ENCODE measurements at regions not wholly inside any gene's neighbourhood (a gene's known extent, or its start where the extent isn't known, plus 50 kb on each side); places are given as distances from the start of the nearest gene placed in this dataset.

- no peak for TF ChIP-seq ZNF565 (CRISPR knock-in tag; conservative IDR thresholded peaks at IDR 0.05; ENCODE audit: low read depth)
- TF ChIP-seq OSR1 (CRISPR knock-in tag; IDR thresholded peaks at IDR 0.05): no peak
- TF ChIP-seq ZNF8 (CRISPR knock-in tag; IDR thresholded peaks at IDR 0.05): no peak
- no peak for TF ChIP-seq ZNF70 (CRISPR knock-in tag; IDR thresholded peaks at IDR 0.05)
- no peak for TF ChIP-seq ARNTL (CRISPR knock-in tag; IDR thresholded peaks at IDR 0.05; ENCODE audit: borderline replicate concordance, low read depth)
- no peak for TF ChIP-seq BACH2 (CRISPR knock-in tag; IDR thresholded peaks at IDR 0.05; ENCODE audit: borderline replicate concordance)
- no peak for TF ChIP-seq CREB5 (CRISPR knock-in tag; IDR thresholded peaks at IDR 0.05; ENCODE audit: low read depth)
- no peak for TF ChIP-seq PPARA (CRISPR knock-in tag; IDR thresholded peaks at IDR 0.05; ENCODE audit: borderline replicate concordance)
Observed at GRCh38 chr4:31189938-31190337, 469.8 kb downstream of the PCDH7 start (continued).

GRCh38 chr4:31190671-31191070 lies 470.5 kb downstream of the PCDH7 start:
- no peak for ATAC-seq
- TF ChIP-seq TCF4 (CRISPR knock-in tag; IDR thresholded peaks at IDR 0.05; ENCODE audit: borderline replicate concordance) (no peak), GLIS3 (CRISPR knock-in tag; IDR thresholded peaks at IDR 0.05) (no peak), ZC3H10 (CRISPR knock-in tag; IDR thresholded peaks at IDR 0.05) (no peak)

GRCh38 chr4:31192341-31192740 lies 472.2 kb downstream of the PCDH7 start:
- TF ChIP-seq POU6F1 (CRISPR knock-in tag; IDR thresholded peaks at IDR 0.05; ENCODE audit: borderline replicate concordance, low read depth): no peak
- TF ChIP-seq PATZ1 (CRISPR knock-in tag; IDR thresholded peaks at IDR 0.05; ENCODE audit: borderline replicate concordance): no peak
- TF ChIP-seq TCF4 (CRISPR knock-in tag; IDR thresholded peaks at IDR 0.05; ENCODE audit: borderline replicate concordance): no peak
- ATAC-seq: no peak

- ATAC-seq: no peak
- TF ChIP-seq ESRRG (CRISPR knock-in tag; IDR thresholded peaks at IDR 0.05) (no peak), BACH2 (CRISPR knock-in tag; IDR thresholded peaks at IDR 0.05; ENCODE audit: borderline replicate concordance) (no peak), PATZ1 (CRISPR knock-in tag; IDR thresholded peaks at IDR 0.05; ENCODE audit: borderline replicate concordance) (no peak), GLIS3 (CRISPR knock-in tag; IDR thresholded peaks at IDR 0.05) (no peak), ZNF565 (CRISPR knock-in tag; conservative IDR thresholded peaks at IDR 0.05; ENCODE audit: low read depth) (no peak), TOX (CRISPR knock-in tag; IDR thresholded peaks at IDR 0.05; ENCODE audit: borderline replicate concordance) (no peak), ISL1 (CRISPR knock-in tag; IDR thresholded peaks at IDR 0.05) (no peak), ZC3H10 (CRISPR knock-in tag; IDR thresholded peaks at IDR 0.05) (no peak), CREB5 (CRISPR knock-in tag; IDR thresholded peaks at IDR 0.05; ENCODE audit: low read depth) (no peak), CSDC2 (CRISPR knock-in tag; IDR thresholded peaks at IDR 0.05) (no peak), ZFP3 (CRISPR knock-in tag; IDR thresholded peaks at IDR 0.05) (no peak), ZNF8 (CRISPR knock-in tag; IDR thresholded peaks at IDR 0.05) (no peak), TSHZ2 (CRISPR knock-in tag; IDR thresholded peaks at IDR 0.05) (no peak), RARB (CRISPR knock-in tag; IDR thresholded peaks at IDR 0.05) (no peak), SNAI2 (CRISPR knock-in tag; IDR thresholded peaks at IDR 0.05) (no peak), CSRNP3 (CRISPR knock-in tag; IDR thresholded peaks at IDR 0.05) (no peak), POU6F1 (CRISPR knock-in tag; IDR thresholded peaks at IDR 0.05; ENCODE audit: borderline replicate concordance, low read depth) (no peak), ARNTL (CRISPR knock-in tag; IDR thresholded peaks at IDR 0.05; ENCODE audit: borderline replicate concordance, low read depth) (no peak), ZNF70 (CRISPR knock-in tag; IDR thresholded peaks at IDR 0.05) (no peak)
Observed at GRCh38 chr4:31193521-31193920, 473.4 kb downstream of the PCDH7 start.

All from SK-N-SH treated with all-trans-retinoic acid at 6 μM for 48 hours (cell line).